Stomach (tissue), 8 donors: ENCODE measurements at regions not wholly inside any gene's neighbourhood (a gene's known extent, or its start where the extent isn't known, plus 50 kb on each side); places are given as distances from the start of the nearest gene placed in this dataset.

ENCODE experiments used
- DNase-seq, 2 donors: peaks; one replicate each; pipeline versions ENCODE4 v3.0.0 to v3.0.0-alpha.2; 2013 to 2019
- H3K27ac ChIP-seq, 5 donors: fragments of 200-600 bp in 4 of 5; sonication (generic) in 4 of 5; one replicate each; pipeline ENCODE4 v1.5.1; 2013 to 2019; ENCODE audit warnings: mild to moderate bottlenecking in 1 of 5, moderate library complexity in 1 of 5
- H3K27me3 ChIP-seq, 3 donors: fragments of 200-600 bp; sonication (generic); one replicate each; pipeline ENCODE4 v1.5.1; 2017 to 2019; ENCODE audit warnings: mixed run types in 1 of 3
- H3K36me3 ChIP-seq, 4 donors: fragments of 200-600 bp; sonication (generic); 1 replicate in 3 of 4; 2 replicates in 1 of 4; pipeline ENCODE4 v1.5.1; 2016 to 2019
- H3K4me1 ChIP-seq, 4 donors: fragments of 200-600 bp; sonication (generic); one replicate each; pipeline ENCODE4 v1.5.1; 2016 to 2019
- H3K4me3 ChIP-seq, 4 donors: fragments of 200-600 bp; sonication (generic) in 3 of 4; one replicate each; pipeline ENCODE4 v1.5.1; 2016 to 2019; ENCODE audit warnings: mild to moderate bottlenecking in 1 of 4
- H3K9me3 ChIP-seq, 4 donors: fragments of 200-600 bp; sonication (generic); one replicate each; pipeline ENCODE4 v1.5.1; 2016 to 2019
- EP300 ChIP-seq: sonication (generic); formaldehyde crosslinking; IDR thresholded peaks from one replicate; pipeline ENCODE4 v1.6.1; 2017; ENCODE audit warnings: antibody characterized with exemption
- POLR2A ChIP-seq, 4 donors: fragments of 450-650 bp; IDR thresholded peaks; one replicate each; pipeline ENCODE4 v1.6.1; 2016; ENCODE audit warnings: antibody characterized with exemption in 4 of 4, control low read depth in 2 of 4, mild to moderate bottlenecking in 1 of 4, moderate library complexity in 1 of 4
- POLR2AphosphoS5 ChIP-seq, 3 donors: sonication (generic); formaldehyde crosslinking; IDR thresholded peaks; one replicate each; pipeline ENCODE4 v1.6.1; 2016; ENCODE audit warnings: antibody characterized with exemption in 3 of 3
- WGBS, 5 donors: extraction: QIAGEN DNeasy Blood & Tissue Kit in 3 of 5; methylation state at CpG; one replicate each; pipeline versions ENCODE4 v1.1.5 to v1.1.7; 2013 to 2018; 5-methylcytosine and 5-hydroxymethylcytosine counted together
- intact Hi-C: fragments of 100-400 bp; cut with DNase I; formaldehyde crosslinking; loops from one replicate; pipeline ENCODE4 v1.15.1; 2023; ENCODE audit warnings: low total_unique reads
- TF ChIP-seq, protein P1 (sequence below), 7 experiments: fragments of 450-650 bp in 4 of 7; fragments of 200-600 bp in 3 of 7; sonication (generic) in 3 of 7; IDR thresholded peaks; one replicate each; pipeline ENCODE4 v1.5.1; 2016 to 2019; ENCODE audit warnings: antibody characterized with exemption in 7 of 7, control low read depth in 2 of 7, mild to moderate bottlenecking in 1 of 7
- donor health status: healthy with polysubstance abuse.
- donor health status: Bipolar disorder and iron deficiency.
- donor health status: healthy.

DNA sequence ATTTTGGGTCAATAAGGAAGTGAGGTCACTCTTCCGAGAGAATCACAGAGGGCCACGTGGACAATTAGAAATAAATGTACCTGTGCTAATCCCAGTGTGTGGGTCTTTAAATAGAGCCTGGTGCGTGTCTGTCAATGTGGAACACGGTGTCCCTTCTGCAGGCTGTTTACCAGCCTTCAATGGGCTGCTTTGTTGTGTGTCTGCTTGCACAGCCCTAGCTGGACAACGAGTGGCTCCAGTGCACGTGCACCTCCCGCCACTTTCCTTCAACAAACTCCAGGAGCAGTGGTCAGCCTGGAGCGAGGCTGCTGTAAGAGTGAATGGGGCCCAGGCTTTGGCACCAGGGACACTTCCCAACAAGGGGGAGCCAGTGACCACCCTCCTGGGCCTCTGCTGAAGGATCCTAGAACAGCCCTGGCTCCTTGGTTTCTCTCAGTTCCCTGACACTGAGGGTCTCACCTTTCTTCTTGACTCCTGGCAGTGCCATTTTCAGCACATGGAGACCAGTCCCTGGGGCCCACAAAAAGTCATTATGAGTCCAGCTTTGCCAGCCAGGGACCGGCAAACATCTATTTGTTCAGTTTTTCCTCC is 76.1 kb downstream of the ISG20 start:
- no peak for TF ChIP-seq POLR2A (IDR thresholded peaks at IDR 0.05)
- intact Hi-C loops: no loop called here
- DNase-seq: no peak
- no peak overlapping the region for H3K4me3 ChIP-seq
- H3K4me1 ChIP-seq: no peaks in the 10 kb centered on the region
- no peak overlapping the region for H3K27ac ChIP-seq
- H3K9me3 ChIP-seq: no peaks in the 10 kb centered on the region
- H3K27me3 ChIP-seq: peaks cover 0 to 62% (median 6%) of the 10 kb centered on the region in 3 donors
- WGBS, 5 donors: 53 to 60% (median 55%) methylated on average over 9 of the region's 9 CpGs
- no peaks in the 10 kb centered on the region for H3K36me3 ChIP-seq

DNA sequence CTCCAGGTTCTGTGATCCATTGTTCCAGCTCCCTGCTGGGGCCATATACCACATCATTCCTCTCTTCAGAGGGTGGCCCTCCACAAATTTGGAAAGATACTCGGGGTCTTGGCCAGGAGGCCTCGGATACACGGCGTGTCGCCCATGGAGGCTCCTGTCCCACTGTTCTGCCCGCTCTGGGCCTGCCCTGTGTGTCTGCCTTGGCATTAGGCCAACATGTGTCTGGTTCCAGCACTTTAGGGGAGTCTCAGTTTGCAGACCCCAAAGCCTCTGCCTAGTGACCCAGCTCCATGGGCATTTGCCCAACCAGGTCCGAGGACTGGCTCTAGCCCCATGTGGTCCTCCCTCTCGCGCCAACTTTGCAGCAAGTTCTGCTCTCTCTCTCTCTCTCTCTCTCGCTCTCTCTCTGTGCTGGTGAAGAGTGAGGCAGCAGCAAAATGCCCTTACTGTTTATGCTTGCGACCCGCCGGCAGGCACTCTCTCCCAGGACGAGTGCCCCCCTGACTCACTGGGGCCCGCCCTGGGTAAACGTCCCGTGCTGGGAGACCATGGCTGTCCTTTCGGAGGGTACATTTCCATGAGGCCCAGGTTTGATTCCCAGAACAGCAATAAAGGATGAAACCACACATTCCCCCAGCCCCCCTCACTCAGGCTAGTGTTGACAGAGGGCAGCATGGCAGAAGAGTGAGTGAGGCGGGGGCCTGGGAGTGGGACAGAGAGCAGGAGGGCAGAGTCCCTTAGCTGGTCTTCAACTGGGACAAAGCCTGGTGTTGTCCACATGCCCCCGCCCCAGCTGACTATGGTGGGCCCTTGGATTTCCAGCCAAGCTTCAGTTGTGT is 77.9 kb downstream of the ISG20 start:
- TF ChIP-seq EP300 (no peak), POLR2AphosphoS5 (IDR thresholded peaks at IDR 0.05) (no peak), POLR2A (IDR thresholded peaks at IDR 0.05) (no peak)
- TF ChIP-seq, protein P1, sequence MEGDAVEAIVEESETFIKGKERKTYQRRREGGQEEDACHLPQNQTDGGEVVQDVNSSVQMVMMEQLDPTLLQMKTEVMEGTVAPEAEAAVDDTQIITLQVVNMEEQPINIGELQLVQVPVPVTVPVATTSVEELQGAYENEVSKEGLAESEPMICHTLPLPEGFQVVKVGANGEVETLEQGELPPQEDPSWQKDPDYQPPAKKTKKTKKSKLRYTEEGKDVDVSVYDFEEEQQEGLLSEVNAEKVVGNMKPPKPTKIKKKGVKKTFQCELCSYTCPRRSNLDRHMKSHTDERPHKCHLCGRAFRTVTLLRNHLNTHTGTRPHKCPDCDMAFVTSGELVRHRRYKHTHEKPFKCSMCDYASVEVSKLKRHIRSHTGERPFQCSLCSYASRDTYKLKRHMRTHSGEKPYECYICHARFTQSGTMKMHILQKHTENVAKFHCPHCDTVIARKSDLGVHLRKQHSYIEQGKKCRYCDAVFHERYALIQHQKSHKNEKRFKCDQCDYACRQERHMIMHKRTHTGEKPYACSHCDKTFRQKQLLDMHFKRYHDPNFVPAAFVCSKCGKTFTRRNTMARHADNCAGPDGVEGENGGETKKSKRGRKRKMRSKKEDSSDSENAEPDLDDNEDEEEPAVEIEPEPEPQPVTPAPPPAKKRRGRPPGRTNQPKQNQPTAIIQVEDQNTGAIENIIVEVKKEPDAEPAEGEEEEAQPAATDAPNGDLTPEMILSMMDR (IDR thresholded peaks at IDR 0.05): no peak

DNA sequence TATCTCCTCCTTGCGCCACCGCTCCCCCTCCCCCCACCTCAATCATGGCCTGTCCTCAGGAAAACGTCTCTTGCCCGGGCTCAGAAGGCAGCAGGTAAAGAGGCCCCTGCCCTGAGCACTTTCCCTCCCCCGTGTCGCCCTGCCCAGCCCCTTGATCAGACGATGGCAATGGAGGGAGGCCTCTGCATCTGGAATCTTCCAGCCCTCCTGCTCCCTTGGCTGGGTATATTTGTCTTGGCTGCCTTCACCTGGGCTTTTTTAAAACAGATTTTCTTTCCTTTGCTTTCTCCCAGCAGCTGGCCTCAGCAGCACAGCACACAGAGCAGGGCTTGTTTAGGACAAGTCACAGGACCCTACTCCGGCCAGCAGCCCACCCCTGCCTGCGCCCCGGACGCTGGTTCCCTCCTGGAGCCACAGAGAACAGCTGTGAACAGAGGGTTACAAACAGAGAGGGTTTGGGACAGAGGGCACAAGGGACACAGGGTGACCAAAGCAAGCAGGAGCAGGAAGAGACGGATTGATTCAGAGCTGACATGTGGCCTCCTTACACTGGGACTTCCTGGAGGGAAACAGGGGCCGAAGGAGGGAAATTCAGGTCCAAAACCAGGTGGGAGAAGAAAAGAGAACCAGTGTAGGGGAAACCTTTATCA is 78.7 kb downstream of the ISG20 start:
- Histone ChIP-seq H3K27ac (no peak overlapping the region), H3K36me3 (no peaks in the 10 kb centered on the region), H3K4me1 (no peaks in the 10 kb centered on the region), H3K9me3 (no peaks in the 10 kb centered on the region), H3K4me3 (no peak overlapping the region), H3K27me3 (peaks cover 0 to 38% (median 0%) of the 10 kb centered on the region in 3 donors)
- 40 to 55% (median 48%) methylated on average over 13 of the region's 13 CpGs for WGBS, 5 donors
- no peak for DNase-seq
- no peak for TF ChIP-seq POLR2A (IDR thresholded peaks at IDR 0.05)
- no peak for TF ChIP-seq POLR2AphosphoS5 (IDR thresholded peaks at IDR 0.05)
- TF ChIP-seq EP300: no peak
- TF ChIP-seq, protein P1 (IDR thresholded peaks at IDR 0.05): no peak
- intact Hi-C loops: no loop called here

More for the DNA sequence above, 77.9 kb downstream of the ISG20 start:
- no peaks in the 10 kb centered on the region for H3K9me3 ChIP-seq
- intact Hi-C loops: no loop called here
- H3K27me3 ChIP-seq: peaks cover 0 to 45% (median 0%) of the 10 kb centered on the region in 3 donors
- no peak overlapping the region for H3K4me3 ChIP-seq
- H3K27ac ChIP-seq: no peak overlapping the region
- WGBS, 5 donors: 68 to 77% (median 76%) methylated on average over 20 of the region's 20 CpGs
- no peaks in the 10 kb centered on the region for H3K36me3 ChIP-seq
- no peaks in the 10 kb centered on the region for H3K4me1 ChIP-seq
- DNase-seq: no peak

DNA sequence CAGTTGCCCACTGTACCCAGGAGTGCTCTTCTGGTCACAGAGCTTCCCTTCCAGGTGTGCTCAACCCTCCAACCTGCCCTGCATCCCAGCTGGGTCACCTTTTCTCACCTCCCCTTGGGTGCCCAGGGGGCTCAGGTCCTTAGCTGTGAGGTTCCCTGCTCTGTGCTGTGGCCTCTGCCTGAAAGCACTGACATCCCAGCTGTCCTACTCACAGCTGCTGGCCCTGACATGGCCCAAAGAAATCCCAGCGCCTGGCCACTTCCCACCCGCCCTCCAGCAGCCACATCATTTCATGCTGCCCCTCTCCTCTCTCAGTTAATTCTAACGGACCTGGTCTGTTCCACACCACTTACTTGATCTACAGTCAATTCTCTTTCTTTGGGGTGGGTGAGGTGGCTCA is 79.9 kb downstream of the ISG20 start:
- no peak overlapping the region for H3K27ac ChIP-seq
- TF ChIP-seq POLR2AphosphoS5 (IDR thresholded peaks at IDR 0.05) (no peak), EP300 (no peak), POLR2A (IDR thresholded peaks at IDR 0.05) (no peak)
- TF ChIP-seq, protein P1 (IDR thresholded peaks at IDR 0.05): no peak
- intact Hi-C loops: no loop called here
- no peaks in the 10 kb centered on the region for H3K9me3 ChIP-seq
- H3K4me3 ChIP-seq: no peak overlapping the region
- no peak for DNase-seq
- H3K4me1 ChIP-seq: no peaks in the 10 kb centered on the region
- peaks cover 0 to 27% (median 0%) of the 10 kb centered on the region in 3 donors for H3K27me3 ChIP-seq
- H3K36me3 ChIP-seq: no peaks in the 10 kb centered on the region
- WGBS, 5 donors: 75 to 85% (median 84%) methylated on average over 3 of the region's 3 CpGs
